Left lung (tissue), 4 donors: ENCODE measurements at regions not wholly inside any gene's neighbourhood (a gene's known extent, or its start where the extent isn't known, plus 50 kb on each side); places are given as distances from the start of the nearest gene placed in this dataset.

Experiments used
- ATAC-seq: fragments of 200-7000 bp; cut with Tn5 transposase; one replicate; pipeline ENCODE4 v1.9.1; 2020; ENCODE audit warnings: moderate library complexity
- DNase-seq, 4 donors: peaks; one replicate each; pipeline ENCODE4 v3.0.0-alpha.2; 2013 to 2020
- H3K27ac ChIP-seq, 2 donors: fragments of 200-600 bp; sonication (generic) in 1 of 2; one replicate each; pipeline versions ENCODE4 v1.5.0 to v1.8.0; 2020 to 2021
- H3K27me3 ChIP-seq, 2 donors: fragments of 200-600 bp; sonication (generic) in 1 of 2; one replicate each; pipeline versions ENCODE4 v1.5.0 to v1.8.0; 2020 to 2021
- H3K36me3 ChIP-seq, 2 donors: fragments of 200-600 bp; sonication (generic) in 1 of 2; one replicate each; pipeline versions ENCODE4 v1.5.0 to v1.8.0; 2020 to 2021
- H3K4me1 ChIP-seq, 2 donors: fragments of 200-600 bp; one replicate each; pipeline ENCODE4 v1.8.0; 2021
- H3K4me3 ChIP-seq, 2 donors: fragments of 200-600 bp; sonication (generic) in 1 of 2; one replicate each; pipeline versions ENCODE4 v1.5.0 to v1.8.0; 2020 to 2021; ENCODE audit warnings: mild to moderate bottlenecking in 1 of 2
- H3K9me3 ChIP-seq, 2 donors: fragments of 200-600 bp; sonication (generic) in 1 of 2; one replicate each; pipeline versions ENCODE4 v1.5.0 to v1.8.0; 2020 to 2021
- intact Hi-C, 2 donors: fragments of 100-400 bp; cut with DNase I; formaldehyde crosslinking; loops; one replicate each; pipeline versions ENCODE4 v1.11.2 to v1.14.2; 2022
- TF ChIP-seq, protein P1 (sequence below), 2 donors: fragments of 200-600 bp; sonication (generic) in 1 of 2; IDR thresholded peaks; one replicate each; pipeline versions ENCODE4 v1.5.0 to v1.8.0; 2021; ENCODE audit warnings: antibody characterized with exemption in 2 of 2
- donor health status: DM: no; HTN: yes; CAD: no.
- donor health status: DM: no; HTN: no; CAD: no.

GRCh38 chr15:69625328-69625727, 172.7 kb downstream of the RPLP1 start:
- TF ChIP-seq, protein P1, sequence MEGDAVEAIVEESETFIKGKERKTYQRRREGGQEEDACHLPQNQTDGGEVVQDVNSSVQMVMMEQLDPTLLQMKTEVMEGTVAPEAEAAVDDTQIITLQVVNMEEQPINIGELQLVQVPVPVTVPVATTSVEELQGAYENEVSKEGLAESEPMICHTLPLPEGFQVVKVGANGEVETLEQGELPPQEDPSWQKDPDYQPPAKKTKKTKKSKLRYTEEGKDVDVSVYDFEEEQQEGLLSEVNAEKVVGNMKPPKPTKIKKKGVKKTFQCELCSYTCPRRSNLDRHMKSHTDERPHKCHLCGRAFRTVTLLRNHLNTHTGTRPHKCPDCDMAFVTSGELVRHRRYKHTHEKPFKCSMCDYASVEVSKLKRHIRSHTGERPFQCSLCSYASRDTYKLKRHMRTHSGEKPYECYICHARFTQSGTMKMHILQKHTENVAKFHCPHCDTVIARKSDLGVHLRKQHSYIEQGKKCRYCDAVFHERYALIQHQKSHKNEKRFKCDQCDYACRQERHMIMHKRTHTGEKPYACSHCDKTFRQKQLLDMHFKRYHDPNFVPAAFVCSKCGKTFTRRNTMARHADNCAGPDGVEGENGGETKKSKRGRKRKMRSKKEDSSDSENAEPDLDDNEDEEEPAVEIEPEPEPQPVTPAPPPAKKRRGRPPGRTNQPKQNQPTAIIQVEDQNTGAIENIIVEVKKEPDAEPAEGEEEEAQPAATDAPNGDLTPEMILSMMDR (IDR thresholded peaks at IDR 0.05) = no peak
- Histone ChIP-seq H3K36me3 (no peaks in the 10 kb centered on the region), H3K9me3 (no peaks in the 10 kb centered on the region), H3K4me1 (peaks cover 0 to 5% of the 10 kb centered on the region in 2 donors), H3K27me3 (peaks cover 0 to 25% of the 10 kb centered on the region in 2 donors), H3K27ac (no peak overlapping the region), H3K4me3 (no peak overlapping the region)
- no peak for ATAC-seq
- DNase-seq = no peak
- intact Hi-C loops = no loop called here

DNA sequence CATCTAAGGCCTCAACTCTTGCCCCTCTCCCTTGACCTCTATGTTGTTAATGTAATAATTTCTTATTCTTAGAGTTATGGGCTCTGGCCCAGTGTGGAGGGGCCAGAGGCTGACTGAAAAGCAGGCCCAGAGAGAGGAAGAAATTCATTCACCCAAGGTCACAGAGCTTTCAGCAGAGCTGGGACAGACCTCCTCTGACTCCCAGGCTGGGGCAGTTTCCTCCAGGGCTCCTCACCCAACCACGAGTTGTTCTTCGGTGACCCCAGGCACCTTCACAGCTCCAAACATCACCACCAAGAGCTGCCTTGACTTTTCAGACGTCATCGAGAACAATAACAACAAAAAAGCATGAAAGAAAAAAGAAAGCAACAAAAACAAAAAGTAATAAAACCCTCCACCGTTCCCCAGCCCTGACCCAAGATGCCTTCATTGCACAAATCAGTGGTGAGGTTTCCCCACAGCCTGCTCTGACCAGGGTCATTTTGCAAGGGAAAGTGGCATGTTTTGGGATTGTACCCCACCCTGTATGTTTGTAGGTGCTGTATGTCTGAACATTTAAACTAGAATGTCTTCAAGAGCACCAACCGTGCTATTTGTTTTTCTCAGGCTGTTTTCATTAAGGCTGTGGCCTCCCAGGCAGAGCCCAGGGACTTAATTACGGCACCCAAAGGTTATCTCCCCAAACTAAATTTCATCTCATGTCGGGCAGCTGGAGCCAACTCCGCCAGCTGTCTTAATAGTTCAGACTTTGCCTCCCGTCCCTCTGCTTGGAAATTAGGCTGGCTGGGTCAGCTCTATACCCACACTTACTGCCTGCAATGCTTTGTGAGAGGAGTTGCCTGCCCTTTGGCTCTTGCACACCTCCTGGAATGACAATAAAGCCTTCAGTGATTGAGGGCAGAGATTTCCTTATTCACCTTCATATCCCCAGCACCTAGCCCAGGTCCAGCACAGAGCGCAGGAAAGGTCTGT, 173.8 kb downstream of the RPLP1 start:
- H3K4me3 ChIP-seq = no peak overlapping the region
- peaks cover 0 to 30% of the 10 kb centered on the region in 2 donors for H3K27me3 ChIP-seq
- ATAC-seq (no peak), DNase-seq (no peak)
- H3K9me3 ChIP-seq = no peaks in the 10 kb centered on the region
- peaks cover 0 to 5% of the 10 kb centered on the region in 2 donors for H3K4me1 ChIP-seq
- H3K36me3 ChIP-seq = no peaks in the 10 kb centered on the region
- intact Hi-C loops = no loop called here
- no peak overlapping the region for H3K27ac ChIP-seq
- TF ChIP-seq, protein P1 (IDR thresholded peaks at IDR 0.05) = no peak

DNA sequence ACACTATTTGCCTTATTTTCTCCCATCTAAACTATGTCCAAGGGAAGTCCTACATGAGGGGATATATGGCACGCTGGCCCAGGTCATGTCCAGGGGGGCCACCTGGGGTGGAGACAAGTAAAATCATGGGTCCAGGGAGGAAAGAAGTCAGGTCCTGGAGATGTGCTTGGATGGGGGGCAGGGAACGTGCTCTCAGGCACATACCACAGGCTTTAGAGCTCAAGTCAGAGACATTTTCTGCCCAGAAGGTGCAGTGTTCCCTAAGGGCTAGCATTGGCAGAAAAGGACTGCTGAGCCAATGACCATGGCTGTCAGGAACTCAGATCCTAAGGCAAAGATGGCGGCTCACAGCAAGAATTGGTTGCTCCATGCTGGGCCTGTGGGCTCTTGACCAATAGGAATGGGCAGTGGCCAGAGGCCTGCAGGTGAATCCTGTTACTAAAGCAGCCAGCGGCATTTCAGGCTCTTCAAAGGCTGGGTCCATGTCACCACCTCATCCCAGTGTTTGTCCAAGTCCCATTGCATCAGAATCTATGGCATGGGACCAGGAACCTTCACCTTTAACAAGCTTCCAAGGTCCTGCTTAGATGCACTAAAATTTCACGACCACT, 175.0 kb downstream of the RPLP1 start:
- ATAC-seq (peak; percentile 31), DNase-seq (no peak)
- H3K27ac ChIP-seq = no peak overlapping the region
- H3K27me3 ChIP-seq = peaks cover 0 to 38% of the 10 kb centered on the region in 2 donors
- peaks cover 0 to 5% of the 10 kb centered on the region in 2 donors for H3K4me1 ChIP-seq
- H3K36me3 ChIP-seq = no peaks in the 10 kb centered on the region
- intact Hi-C loops = no loop called here
- H3K4me3 ChIP-seq = no peak overlapping the region
- no peaks in the 10 kb centered on the region for H3K9me3 ChIP-seq
- TF ChIP-seq, protein P1 (IDR thresholded peaks at IDR 0.05) = no peak

- H3K9me3 ChIP-seq = no peaks in the 10 kb centered on the region
- H3K27me3 ChIP-seq = peaks cover 0 to 36% of the 10 kb centered on the region in 2 donors
- intact Hi-C loops = no loop called here
- peak; percentile 90 for ATAC-seq
- H3K4me1 ChIP-seq = peaks cover 0 to 5% of the 10 kb centered on the region in 2 donors
- no peak overlapping the region for H3K4me3 ChIP-seq
- TF ChIP-seq, protein P1 (IDR thresholded peaks at IDR 0.05) = no peak
- no peak for DNase-seq
- no peaks in the 10 kb centered on the region for H3K36me3 ChIP-seq
- H3K27ac ChIP-seq = no peak overlapping the region
These were observed 175.9 kb downstream of the RPLP1 start for GRCh38 chr15:69628256-69629093.
